Esophagus mucosa (tissue), 1 donor: ENCODE measurements at regions not wholly inside any gene's neighbourhood (a gene's known extent, or its start where the extent isn't known, plus 50 kb on each side); places are given as distances from the start of the nearest gene placed in this dataset.

Experiments
- ATAC-seq: fragments of 200-7000 bp; cut with Tn5 transposase; one replicate; pipeline ENCODE4 v1.9.1; 2020
- donor health status: DM: yes; HTN: yes; CAD: no.

DNA sequence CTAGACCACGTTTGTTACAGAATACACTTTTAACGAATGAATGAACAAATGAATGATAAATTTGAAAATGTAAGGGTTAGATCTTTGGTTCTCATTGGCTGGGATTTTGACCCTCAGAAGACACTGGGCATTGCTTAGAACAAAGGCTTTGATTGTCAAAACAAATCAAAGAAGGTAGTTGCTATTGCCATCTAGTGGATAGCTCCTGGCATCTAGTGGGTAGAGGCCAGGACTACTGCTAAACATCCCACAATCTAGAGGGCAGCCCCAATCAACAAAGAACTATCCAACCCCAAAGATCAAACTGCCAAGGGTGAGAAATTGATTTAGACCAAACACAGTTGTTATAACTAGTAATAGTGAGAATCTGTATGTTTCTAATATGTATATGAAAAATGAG, 552.3 kb downstream of the KCNJ3 start:
- no peak for ATAC-seq

DNA sequence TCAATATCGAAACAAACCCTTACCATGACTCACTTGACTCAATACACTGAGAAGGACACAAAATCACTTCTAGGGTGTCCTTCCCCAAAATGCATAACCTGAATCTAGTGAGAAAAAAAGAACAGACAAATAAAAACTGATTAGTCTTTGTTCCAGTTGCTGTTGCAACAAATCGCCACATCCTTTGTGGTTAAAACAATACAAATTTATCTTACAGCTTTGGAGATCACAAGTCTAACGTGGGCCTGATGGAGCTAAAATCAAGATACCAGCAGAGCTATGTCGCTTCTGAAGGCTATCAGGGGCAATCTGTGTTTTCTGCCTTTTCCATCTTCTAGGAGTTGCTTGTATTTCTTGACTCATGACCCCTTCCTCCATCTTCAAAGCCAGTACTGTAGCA, 541.7 kb downstream of the KCNJ3 start:
- ATAC-seq, result no peak

DNA sequence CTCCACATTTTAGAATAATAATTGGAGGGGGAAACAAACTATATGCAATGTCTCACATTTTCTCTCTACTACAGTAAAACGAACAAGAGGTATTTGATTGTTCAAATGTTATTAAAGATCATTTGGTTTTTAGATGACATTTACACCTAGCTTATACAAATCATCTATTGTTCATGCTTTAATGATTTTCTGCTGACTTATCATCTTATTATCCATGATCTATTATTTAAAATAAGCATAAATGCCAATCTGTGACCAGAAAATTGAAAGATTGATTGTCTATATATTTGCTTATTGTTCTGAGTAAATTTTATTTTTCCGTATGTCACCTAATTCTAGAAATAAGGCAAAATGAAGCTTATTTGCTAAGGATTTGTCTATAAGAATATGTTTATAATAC, 537.2 kb downstream of the KCNJ3 start:
- ATAC-seq, result no peak

DNA sequence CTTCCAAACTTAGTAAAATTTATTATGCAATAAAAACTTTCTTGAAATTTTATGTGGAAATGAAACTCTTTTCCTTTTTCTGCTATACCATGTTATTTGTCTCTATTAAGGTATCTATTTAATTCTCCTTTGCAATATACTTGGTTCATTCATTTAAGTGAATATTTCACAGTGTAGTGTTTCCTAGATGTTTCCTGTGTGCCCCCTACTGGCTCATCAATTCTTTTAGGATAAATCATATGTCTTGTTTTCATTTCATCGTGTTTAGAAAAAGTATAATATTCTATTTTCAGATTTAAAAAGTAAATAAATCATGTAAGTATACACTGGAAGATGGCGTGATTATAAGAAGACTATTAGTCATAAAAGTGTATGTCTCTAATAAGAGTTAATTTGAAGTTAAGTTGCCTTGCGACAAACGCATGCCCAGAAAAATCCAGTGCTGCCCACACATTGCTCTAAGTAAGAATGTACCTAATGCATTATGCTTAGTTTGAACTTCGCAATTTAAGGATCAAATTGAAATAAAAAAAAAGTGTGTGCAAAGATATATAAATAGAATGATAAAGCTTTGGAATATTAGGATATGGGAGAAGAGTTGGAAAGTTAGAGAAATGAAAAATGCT, 525.4 kb downstream of the KCNJ3 start:
- no peak for ATAC-seq

DNA sequence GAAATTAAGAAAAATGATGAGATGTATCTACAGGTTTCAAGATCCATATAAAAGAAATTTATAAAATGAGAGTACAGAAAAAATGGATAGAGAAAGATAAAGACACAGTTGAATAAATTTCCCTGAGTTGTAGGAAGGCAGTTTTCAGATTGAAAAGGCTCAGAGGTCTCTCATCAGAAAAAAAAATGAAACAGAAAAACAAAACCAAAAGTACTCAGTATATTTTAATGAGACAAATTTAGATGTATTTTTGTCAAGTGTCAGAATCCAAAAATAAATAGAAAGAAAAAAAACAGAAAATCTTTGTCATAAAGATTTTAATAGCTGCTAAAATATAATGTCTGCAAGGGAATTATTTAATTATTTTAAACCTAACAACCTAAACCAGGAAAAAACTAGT, 520.5 kb downstream of the KCNJ3 start:
- ATAC-seq, result no peak

DNA sequence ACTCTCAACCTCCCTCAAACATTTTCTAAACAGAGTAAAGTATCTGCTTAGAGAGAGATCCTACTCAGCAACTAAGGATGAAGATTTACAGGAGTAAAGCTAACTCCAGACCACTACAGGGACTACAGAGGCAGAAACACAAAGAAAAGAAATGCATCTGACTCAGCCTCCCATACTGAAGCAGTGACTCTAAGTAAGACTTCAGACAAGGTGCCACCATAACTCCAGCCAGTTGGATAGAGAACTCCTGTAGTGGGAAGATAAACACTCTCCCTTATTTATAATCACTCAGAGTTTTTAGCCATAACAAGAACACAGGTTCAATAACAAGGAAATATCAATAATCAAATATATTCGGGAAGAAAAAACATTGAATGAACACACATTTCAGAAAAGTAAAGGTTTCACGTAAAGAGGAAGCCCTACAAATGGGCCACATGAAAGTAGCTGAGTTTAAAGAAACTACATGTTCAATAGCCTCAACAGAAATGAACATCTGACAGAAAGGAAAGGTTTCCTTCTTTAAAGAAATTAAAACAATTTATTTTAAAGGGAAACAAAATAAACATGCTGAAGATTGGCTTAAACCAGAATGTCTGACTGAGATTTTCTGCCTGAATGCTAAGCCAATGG, 519.9 kb downstream of the KCNJ3 start:
- no peak for ATAC-seq

DNA sequence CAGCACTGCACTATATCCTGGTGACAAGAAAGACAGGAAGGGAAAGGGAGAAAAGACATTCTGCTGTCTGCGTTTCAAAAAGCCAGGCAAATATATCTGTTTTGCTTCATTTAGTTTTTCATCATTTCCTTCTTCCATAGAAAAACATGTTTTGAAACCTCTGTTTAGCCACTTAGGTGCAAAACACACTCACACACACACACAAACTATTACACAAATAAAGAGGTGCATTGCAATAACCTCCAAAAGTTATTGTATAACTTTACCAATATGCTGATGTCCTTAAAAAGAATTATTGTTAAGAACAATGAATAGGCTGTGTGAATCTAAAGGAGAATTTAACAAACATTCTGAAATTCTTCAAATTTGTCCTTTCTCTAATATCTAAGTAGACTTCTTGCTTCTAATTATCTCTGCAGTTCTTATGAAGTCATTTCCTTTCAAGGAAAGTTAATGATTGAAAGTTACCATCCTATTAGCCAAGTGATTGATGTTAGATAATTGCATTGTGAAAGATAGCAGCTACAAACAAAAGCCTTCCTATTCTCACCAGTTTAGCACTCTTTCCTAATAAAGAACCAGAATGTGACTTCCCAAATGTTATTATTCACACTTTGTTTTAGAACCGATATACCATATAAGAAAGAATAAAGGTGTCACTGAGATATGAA, 516.7 kb downstream of the KCNJ3 start:
- ATAC-seq, result no peak

DNA sequence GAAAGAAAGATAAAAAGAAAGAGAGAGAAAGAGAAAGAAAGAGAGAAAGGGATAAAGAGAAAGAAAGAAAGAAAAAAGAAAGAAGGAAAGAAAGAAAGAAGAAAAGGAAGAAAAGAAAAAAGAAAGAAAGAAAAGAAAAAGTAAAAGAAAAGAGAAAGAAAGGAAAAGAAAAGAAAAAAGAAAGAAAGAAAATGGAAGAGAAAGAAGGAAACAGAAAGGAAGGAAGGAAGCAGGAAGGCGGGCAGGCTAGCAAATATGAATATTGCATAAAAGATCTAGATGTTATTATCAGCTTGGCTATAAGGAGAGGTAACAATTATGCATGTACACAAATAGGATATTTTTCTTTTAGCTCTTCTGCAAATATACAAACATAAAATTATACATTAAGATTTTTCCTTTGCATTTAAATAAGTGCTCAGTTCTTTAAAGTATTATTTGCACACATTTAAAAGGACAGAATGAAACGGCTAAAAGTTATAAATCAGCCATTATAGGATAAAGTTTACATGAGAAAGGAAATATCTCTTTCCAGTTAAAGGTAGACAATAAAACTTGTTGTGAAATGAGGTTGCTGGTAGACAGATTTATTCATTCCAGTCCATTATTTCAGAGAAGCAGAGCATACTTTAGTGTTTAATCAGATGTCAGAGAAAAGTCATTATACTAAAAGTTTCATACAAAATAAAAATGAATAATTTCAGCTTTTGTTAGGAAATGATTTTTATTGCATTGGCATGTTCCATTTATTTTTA, 511.4 kb downstream of the KCNJ3 start:
- no peak for ATAC-seq

DNA sequence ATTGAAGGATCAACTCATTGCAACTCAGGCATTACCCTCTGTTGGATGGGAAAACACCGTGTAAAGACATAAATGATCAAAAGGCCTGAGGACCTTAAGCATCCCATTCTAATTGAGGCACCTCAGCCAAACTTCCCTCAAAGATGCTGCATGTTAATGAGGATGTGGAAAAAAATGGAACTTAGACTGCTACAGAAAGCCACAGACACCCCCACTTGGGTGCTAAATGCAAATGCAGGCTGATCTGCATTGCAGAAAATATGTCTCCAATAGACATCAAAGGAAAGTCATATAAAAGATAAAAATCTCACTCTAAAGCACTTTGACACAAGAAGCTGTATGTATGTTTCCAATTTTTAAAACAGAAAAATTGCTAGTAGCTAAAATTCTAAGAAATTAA, 504.7 kb downstream of the KCNJ3 start:
- no peak for ATAC-seq

DNA sequence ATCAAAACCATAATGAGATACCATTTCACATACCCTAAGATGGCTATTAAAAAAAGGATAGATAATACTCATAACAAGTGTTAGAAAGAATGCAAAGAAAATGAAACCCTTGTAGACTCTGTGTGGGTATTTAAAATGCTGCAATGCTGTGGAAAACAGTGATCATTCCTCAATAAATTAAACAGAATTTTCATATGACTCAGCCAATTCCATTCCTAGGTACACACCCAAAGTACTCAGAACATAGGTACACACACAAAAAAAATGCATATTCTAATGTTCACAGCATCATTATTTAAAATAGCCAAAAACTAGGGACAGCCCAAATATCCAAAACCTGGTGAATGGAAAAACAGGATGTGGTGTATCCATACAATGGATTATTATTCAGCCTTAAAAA, 502.3 kb downstream of the KCNJ3 start:
- no peak for ATAC-seq

DNA sequence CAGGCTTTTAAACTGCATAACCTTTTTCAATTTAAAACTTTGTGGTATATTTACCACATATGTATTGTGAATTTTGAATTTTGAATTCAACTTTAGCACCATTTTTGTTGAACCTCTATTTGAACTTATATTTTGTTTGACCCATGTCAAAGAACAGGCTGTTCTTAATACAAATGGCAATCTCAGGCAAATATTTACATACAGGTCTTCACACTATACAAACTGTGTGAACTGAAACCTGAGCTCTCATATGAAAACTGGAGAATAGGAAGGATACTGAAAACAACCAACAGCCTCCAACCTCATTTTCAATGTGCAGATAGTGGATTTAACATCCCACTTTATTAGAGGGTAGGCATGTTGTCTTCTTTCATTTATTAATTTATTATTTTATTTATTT, 491.8 kb downstream of the KCNJ3 start:
- no peak for ATAC-seq

DNA sequence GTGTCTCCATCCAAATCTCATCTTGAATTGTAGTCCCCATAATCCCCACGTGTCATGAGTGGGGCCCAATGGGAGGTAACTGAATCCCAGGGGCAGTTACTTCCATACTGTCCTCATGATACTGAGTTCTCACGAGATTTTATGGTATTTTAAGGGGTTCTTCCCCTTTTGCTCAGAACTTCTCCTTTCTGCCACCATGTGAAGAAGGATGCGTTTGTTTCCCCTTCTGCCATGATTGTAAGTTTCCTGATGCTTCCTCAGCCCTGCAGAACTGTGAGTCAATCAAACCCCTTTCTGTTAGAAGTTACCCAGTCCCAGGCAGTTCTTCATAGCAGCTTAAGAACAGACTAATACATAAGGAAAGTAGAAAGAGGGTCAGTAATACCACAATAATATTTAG, 480.4 kb downstream of the KCNJ3 start:
- ATAC-seq, result no peak

DNA sequence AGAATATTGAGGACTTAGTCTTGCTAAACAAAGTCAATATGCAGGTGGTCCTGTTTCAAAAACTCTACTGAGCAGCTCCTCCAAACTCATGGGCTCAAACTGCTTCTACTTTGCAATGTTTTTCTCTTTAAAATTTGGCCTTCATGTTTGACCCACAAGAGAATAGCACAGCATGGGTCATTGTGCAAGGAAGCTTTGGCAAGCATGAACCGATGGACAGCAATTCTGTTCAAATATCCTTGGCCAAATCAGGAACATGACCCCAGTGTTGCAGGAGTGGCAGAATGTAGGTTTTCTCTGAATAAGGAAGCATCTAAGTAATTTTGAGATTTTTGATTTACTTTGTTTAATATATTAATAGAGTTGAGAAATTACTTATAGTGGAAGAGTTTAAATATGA, 477.9 kb downstream of the KCNJ3 start:
- ATAC-seq, result no peak

DNA sequence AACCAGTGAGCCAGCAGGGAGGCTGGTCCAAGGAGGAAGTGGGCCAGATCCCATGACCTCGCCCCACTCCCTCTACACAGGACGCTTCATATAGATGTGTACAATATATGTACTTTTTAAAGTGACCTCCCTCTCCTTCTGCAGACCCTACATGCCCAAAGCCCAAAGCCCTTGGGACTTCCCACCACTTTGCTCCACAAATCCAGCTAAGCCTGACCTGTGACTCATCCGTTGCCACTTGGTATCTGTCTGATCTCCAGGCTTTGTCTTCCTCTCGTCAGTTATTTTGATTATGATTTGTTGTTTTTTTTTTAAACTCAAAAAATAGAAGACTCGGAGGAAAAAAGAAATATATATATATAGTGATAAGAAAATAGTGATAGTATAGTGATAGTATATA, 470.8 kb downstream of the KCNJ3 start:
- no peak for ATAC-seq

DNA sequence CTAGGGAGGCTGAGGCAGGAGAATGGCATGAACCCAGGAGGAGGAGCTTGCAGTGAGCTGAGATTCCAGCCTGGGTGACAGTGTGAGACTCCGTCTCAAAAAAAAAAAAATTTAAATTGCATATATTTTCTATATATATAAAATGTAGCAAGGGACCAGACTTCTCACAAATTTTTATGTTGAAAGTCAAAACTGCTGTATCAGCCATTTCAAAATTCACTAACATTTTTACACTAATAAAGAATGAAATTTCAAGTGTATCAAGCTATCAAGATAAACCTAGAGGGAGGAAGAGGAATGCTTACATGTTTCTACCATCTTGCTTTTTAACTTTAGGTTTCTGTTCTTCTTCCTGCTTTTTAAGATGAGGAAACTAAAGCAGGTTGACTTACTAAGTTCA, 464.0 kb downstream of the KCNJ3 start:
- ATAC-seq, result no peak

DNA sequence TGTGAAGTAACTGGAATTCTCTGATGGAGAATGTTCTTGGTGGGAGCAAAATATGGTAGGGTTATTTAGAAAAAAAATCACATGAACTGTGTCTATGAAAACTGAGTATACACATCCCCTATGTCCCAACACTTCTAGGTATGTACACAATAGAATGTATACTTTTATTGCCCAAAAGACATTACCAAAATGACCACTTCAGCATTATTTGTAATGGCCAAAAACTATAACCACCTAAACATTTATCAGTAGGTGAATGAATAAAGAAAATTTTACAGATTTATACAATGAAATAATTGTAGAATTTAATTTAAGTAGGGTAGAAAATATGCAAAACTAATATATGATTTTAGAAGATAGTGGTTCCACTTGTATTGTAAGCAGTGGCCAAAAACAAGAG, 462.8 kb downstream of the KCNJ3 start:
- no peak for ATAC-seq

DNA sequence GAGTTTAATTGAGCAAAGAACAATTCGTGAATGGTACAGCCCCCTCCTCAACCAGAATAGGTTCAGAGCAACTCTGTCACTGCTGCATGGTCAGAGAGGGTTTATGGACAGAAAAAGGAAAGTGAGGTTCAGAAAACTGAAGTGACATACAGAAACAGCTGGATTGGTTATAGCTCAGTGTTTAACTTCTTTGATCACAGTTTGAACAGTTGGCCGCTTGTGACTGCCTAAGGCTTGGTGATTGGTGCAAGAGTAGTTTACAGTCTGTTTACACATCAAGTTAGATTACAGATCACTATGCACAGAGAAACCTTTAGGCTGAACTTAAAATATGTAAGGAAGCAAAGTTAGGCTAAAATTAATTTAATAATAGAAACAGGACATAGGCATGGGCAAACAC, 459.2 kb downstream of the KCNJ3 start:
- no peak for ATAC-seq

DNA sequence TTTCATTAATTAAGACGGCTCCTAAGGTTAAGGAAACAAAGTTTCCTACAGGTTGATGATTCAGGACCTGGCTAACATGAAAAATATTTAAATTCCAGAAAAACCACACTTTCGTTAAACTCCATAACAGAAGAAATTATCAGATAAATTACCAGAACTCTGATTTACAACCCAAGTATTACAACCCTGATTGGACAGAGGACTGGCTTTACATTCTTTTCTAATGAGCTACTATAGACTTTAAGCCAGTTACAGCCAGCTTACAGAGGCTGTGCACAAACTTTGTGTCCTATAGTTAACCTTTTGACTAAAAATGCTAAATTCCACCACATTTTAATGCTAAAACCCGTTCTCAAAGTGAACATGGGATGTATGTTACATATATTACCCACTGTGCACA, 458.6 kb downstream of the KCNJ3 start:
- ATAC-seq, result no peak

DNA sequence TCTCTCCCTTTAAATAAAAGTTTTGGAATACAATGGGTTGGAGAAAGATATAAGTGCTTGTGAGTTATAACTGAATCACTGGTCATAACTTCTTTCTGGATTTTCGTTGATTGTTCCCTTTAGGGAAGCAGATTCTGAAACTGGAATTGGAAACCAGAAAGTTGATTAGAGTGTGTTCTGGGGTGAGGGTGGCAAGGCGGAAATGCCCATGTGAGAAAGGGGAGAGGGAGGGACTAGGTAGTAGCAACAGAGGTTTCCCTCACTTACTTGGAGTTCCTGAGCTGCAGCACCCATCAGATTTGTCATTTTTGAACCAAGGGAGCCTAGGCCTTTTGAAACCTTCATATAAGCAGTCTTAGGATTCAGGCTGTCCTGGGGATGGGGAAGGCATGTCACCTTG, 453.4 kb downstream of the KCNJ3 start:
- ATAC-seq, result no peak

DNA sequence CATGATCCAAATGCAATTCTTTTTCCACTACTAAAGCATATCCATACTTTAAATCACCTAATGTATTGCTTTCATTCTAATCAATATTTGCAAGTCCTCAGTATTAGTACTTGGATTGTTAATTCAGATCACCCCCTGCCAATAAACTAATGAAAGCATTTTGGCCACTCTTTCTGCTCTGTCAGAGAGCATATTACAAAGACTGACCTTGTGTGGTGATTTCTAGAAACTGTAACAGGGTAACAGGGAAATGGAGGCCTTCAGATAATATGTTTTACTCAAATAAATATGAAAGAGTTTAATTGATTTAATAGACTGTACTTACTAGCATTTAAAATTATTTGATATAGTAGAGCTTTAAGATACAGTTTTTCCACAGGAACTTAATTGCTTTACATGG, 453.0 kb downstream of the KCNJ3 start:
- ATAC-seq, result no peak

DNA sequence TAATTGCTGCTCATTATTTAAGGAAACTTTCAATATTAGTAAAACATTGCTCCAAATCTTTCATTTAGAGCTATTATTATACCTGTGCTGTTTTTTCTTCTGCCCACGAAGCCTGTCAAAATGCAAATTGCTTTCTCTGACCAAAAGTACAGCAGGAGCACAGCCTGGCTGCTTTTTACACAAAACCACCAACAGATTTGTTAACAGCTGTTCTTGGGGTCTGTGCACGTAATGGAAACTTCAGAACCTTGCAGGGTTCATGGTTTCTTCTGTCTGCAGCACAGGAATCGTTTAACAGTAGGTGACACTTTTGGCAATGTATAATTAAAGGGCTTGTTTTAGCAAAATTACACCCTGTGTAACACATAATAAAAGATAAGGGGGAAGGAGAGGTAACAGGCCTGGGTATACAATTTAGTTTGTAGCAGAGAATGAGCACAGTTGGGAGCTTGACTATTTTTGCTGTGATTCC, 447.3 kb downstream of the KCNJ3 start:
- no peak for ATAC-seq

DNA sequence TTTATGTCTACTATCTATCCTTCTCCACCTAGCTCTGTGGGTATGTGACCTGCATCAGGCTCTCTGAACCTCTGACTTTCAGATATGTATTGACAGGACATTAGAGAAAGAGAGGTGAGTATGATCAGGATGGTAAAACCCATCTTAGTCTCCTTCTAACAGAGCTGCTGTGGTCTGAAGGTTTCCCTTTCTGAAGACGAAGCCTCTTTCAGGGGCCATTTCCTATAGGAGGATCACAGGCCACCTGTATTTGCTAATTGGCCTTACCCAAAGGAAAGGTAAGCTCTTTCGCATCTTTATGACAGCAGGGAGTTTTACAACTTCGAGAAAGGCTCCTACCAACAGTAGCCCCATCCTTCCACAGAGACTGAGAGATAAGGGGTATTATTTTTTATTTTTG, 442.9 kb downstream of the KCNJ3 start:
- no peak for ATAC-seq

DNA sequence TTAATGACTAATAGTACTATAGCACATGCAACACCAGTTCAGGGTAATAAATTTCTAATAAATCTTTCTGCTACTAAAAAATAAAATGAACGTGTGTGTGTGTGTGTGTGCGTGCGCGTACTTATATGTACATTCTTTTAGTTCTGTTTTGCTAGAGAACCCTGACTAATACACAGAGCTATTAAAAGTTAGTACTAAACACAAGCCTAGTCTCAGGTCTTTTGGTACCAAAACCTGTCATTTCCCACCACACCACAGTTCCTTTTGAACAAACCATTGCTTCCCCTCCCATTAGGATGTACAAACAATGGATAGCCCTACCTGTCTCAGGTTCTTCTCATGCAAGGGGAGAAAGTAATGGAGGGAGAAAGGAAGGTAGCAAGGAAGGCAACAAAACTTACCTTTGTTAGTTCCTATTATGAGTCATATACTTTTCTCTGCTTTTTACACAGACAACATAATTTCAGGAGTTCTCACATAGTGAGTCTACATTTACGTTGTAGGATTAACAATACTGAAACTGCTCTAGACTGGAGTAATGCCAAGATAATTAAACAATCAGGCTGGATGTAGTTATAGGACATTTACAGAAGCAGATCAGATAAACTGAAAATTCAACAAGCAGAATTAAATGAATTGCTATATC, 427.2 kb downstream of the KCNJ3 start:
- no peak for ATAC-seq
